K562 (cell line): ENCODE measurements at regions not wholly inside any gene's neighbourhood (a gene's known extent, or its start where the extent isn't known, plus 50 kb on each side); places are given as distances from the start of the nearest gene placed in this dataset.

Experiments used
- CEBPZ ChIP-seq: fragments of 150-350 bp; IDR thresholded peaks from 2 replicates; pipeline ENCODE4 v1.6.1; 2014; ENCODE audit warnings: low read depth, mild to moderate bottlenecking, low read length, borderline replicate concordance
- E2F8 ChIP-seq: fragments of 450-650 bp; IDR thresholded peaks from 2 replicates; pipeline ENCODE4 v1.7.1; 2018; ENCODE audit warnings: mild to moderate bottlenecking, low read depth; ENCODE audit not compliant: partially characterized antibody
- MNT ChIP-seq, 2 experiments: fragments of 450-650 bp; conservative IDR thresholded peaks; 2 replicates each; pipeline ENCODE4 v1.6.1; 2017; ENCODE audit warnings: mild to moderate bottlenecking in 2 of 2, moderate library complexity in 2 of 2
- PKNOX1 ChIP-seq: fragments of 450-650 bp; IDR thresholded peaks from 2 replicates; pipeline ENCODE4 v1.6.1; 2016
- POLR2AphosphoS2 ChIP-seq: IDR thresholded peaks from 2 replicates; pipeline ENCODE4 v1.6.1; 2012; ENCODE audit warnings: low read length, improper control_type of control experiment
- PRDM10 ChIP-seq: fragments of 450-650 bp; IDR thresholded peaks from 2 replicates; pipeline ENCODE4 v1.6.1; 2018; ENCODE audit not compliant: partially characterized antibody
- SIN3A ChIP-seq, 2 experiments: fragments of 150-350 bp in 1 of 2; IDR thresholded peaks; 2 replicates each; pipeline ENCODE4 v1.6.1; 2011 to 2016; ENCODE audit warnings: borderline replicate concordance in 2 of 2, low read depth in 2 of 2, low read length in 2 of 2, mild to moderate bottlenecking in 2 of 2, moderate library complexity in 2 of 2; ENCODE audit not compliant: control insufficient read depth in 1 of 2
- TEAD4 ChIP-seq, 2 experiments: sonication (generic) in 1 of 2; formaldehyde crosslinking in 1 of 2; IDR thresholded peaks; 2 replicates each; pipeline versions ENCODE4 v1.6.1 to v1.8.0; 2012 to 2022; ENCODE audit warnings: borderline replicate concordance in 1 of 2, inconsistent platforms in 1 of 2, low read length in 1 of 2, mild to moderate bottlenecking in 1 of 2, missing genetic modification reagents in 1 of 2
- TOE1 ChIP-seq, 2 experiments: fragments of 450-650 bp in 1 of 2; sonication (generic) in 1 of 2; formaldehyde crosslinking in 1 of 2; IDR thresholded peaks; 2 replicates each; pipeline versions ENCODE4 v1.7.1 to v1.8.0; 2016 to 2022; ENCODE audit warnings: borderline replicate concordance in 2 of 2, mild to moderate bottlenecking in 2 of 2, antibody characterized with exemption in 1 of 2, inconsistent platforms in 1 of 2, low read depth in 1 of 2, missing genetic modification reagents in 1 of 2, moderate library complexity in 1 of 2
- WHSC1 ChIP-seq: IDR thresholded peaks from one replicate; pipeline ENCODE4 v1.6.1; 2012; ENCODE audit warnings: low read length, control low read depth, inconsistent platforms
- ZC3H11A ChIP-seq: IDR thresholded peaks from 2 replicates; pipeline ENCODE4 v1.6.1; 2012; ENCODE audit warnings: low read depth, low read length, improper control_type of control experiment
- ZFP30 ChIP-seq: fragments of 250-450 bp; sonication (Bioruptor Pico); IDR thresholded peaks from 2 replicates; pipeline ENCODE4 v1.8.0; 2022; ENCODE audit warnings: moderate library complexity, mild to moderate bottlenecking, inconsistent platforms, borderline replicate concordance

- TF ChIP-seq PRDM10: no peak
- TF ChIP-seq E2F8: no peak
- no peak for TF ChIP-seq CEBPZ
- TF ChIP-seq MNT (conservative IDR thresholded peaks at IDR 0.05): peak; percentile 28 to 55; a peak in 2 of 4 replicates
- TF ChIP-seq POLR2AphosphoS2: no peak
- peak; percentile 61 for TF ChIP-seq PKNOX1
- TF ChIP-seq WHSC1: no peak
- no peak for TF ChIP-seq ZFP30 (CRISPR knock-in tag)
- TF ChIP-seq SIN3A (IDR thresholded peaks at IDR 0.05; ENCODE audit: borderline replicate concordance in 2 of 2, control insufficient read depth in 1 of 2, low read depth in 2 of 2, low read length in 2 of 2): no peak
- no peak for TF ChIP-seq ZC3H11A
- peak; percentile 96 for TF ChIP-seq TOE1 (IDR thresholded peaks at IDR 0.05; ENCODE audit: borderline replicate concordance)
- TF ChIP-seq TOE1 (CRISPR knock-in tag; IDR thresholded peaks at IDR 0.05; ENCODE audit: borderline replicate concordance, low read depth): no peak
- peak; percentile 72 for TF ChIP-seq TEAD4 (IDR thresholded peaks at IDR 0.05; ENCODE audit: low read length)
- no peak for TF ChIP-seq TEAD4 (CRISPR knock-in tag; IDR thresholded peaks at IDR 0.05; ENCODE audit: borderline replicate concordance)
These were observed 98.9 kb downstream of the HPGD start (continued) for GRCh38 chr4:174423257-174423944.
